ENCODE measurements at regions not wholly inside any gene's neighbourhood (a gene's known extent, or its start where the extent isn't known, plus 50 kb on each side); places are given as distances from the start of the nearest gene placed in this dataset.

DNA sequence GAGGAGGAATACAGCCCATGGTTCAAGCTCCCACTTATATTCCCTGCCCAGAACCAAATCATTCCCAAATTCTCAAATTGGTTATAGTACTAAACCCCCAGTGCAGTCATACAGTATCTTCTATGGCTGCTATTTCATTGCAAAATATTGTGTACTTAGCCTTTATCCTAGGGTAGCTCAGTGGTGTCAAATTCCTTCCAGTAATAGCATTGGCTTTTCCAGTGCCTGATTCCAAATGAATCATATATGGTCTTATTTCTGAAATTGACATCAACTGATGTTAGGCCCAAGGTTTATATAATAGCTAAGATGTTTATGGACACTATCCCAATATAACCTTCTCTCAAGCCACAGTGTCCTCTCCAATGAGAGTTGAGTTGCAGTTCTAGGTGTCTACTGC is 256.7 kb downstream of the NDUFS4 start:
- TF ChIP-seq, protein P1, sequence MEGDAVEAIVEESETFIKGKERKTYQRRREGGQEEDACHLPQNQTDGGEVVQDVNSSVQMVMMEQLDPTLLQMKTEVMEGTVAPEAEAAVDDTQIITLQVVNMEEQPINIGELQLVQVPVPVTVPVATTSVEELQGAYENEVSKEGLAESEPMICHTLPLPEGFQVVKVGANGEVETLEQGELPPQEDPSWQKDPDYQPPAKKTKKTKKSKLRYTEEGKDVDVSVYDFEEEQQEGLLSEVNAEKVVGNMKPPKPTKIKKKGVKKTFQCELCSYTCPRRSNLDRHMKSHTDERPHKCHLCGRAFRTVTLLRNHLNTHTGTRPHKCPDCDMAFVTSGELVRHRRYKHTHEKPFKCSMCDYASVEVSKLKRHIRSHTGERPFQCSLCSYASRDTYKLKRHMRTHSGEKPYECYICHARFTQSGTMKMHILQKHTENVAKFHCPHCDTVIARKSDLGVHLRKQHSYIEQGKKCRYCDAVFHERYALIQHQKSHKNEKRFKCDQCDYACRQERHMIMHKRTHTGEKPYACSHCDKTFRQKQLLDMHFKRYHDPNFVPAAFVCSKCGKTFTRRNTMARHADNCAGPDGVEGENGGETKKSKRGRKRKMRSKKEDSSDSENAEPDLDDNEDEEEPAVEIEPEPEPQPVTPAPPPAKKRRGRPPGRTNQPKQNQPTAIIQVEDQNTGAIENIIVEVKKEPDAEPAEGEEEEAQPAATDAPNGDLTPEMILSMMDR (IDR thresholded peaks at IDR 0.05) = no peak
- no peak for TF ChIP-seq POLR2A (IDR thresholded peaks at IDR 0.05)
